HL-60 (cell line): ENCODE measurements at regions not wholly inside any gene's neighbourhood (a gene's known extent, or its start where the extent isn't known, plus 50 kb on each side); places are given as distances from the start of the nearest gene placed in this dataset.

Experiments
- CTCF ChIP-seq: IDR thresholded peaks from one replicate; pipeline ENCODE4 v1.5.1; 2011; ENCODE audit warnings: low read length, control low read depth, inconsistent platforms; ENCODE audit not compliant: insufficient read depth
- REST ChIP-seq: IDR thresholded peaks from 2 replicates; pipeline ENCODE4 v1.6.1; 2012; ENCODE audit warnings: low read depth; ENCODE audit not compliant: insufficient replicate concordance

GRCh38 chr3:80213086-80213485 lies 445.3 kb upstream of the ROBO1 start:
- TF ChIP-seq CTCF, result no peak
- no peak for TF ChIP-seq REST
